GM13977 (cell line): ENCODE measurements at regions not wholly inside any gene's neighbourhood (a gene's known extent, or its start where the extent isn't known, plus 50 kb on each side); places are given as distances from the start of the nearest gene placed in this dataset.

ENCODE experiments used
- DNase-seq: peaks from one replicate; pipeline ENCODE4 v3.0.0; 2012; ENCODE audit warnings: low spot score
- CTCF ChIP-seq: IDR thresholded peaks from 2 replicates; pipeline ENCODE4 v1.5.1; 2012; ENCODE audit warnings: mild to moderate bottlenecking, control low read depth; ENCODE audit not compliant: insufficient read depth; ENCODE audit errors: extremely low read depth, missing control alignments
- in situ Hi-C: fragments of 300-500 bp; cut with MboI; formaldehyde crosslinking; loops from one replicate; pipeline ENCODE4 v1.12.0; 2022; ENCODE audit warnings: low sequenced_read_pairs, low pct_unique_long_range_greater_than_20kb, mixed read lengths, inconsistent platforms; ENCODE audit not compliant: unreplicated experiment

GRCh38 chr14:56902385-56902784, 92.1 kb upstream of the OTX2 start:
- DNase-seq: no peak
- TF ChIP-seq CTCF: no peak
- in situ Hi-C loops: no loop called here

- no peak for DNase-seq
- TF ChIP-seq CTCF: no peak
- in situ Hi-C loops: no loop called here
Measured at GRCh38 chr14:56900726-56901125, 90.4 kb upstream of the OTX2 start.

- in situ Hi-C loops: no loop called here
Measured at GRCh38 chr14:56899829-56900228, 89.5 kb upstream of the OTX2 start.

GRCh38 chr14:56896922-56897321, 86.6 kb upstream of the OTX2 start:
- DNase-seq: no peak
- in situ Hi-C loops: no loop called here
- no peak for TF ChIP-seq CTCF

More at GRCh38 chr14:56899829-56900228, 89.5 kb upstream of the OTX2 start:
- no peak for TF ChIP-seq CTCF
- DNase-seq: no peak

GRCh38 chr14:56896231-56896630, 86.0 kb upstream of the OTX2 start:
- DNase-seq: no peak
- in situ Hi-C loops: no loop called here
- TF ChIP-seq CTCF: no peak

GRCh38 chr14:56895154-56895553, 84.9 kb upstream of the OTX2 start:
- DNase-seq: no peak
- no peak for TF ChIP-seq CTCF
- in situ Hi-C loops: no loop called here

GRCh38 chr14:56894591-56894991, 84.3 kb upstream of the OTX2 start:
- in situ Hi-C loops: no loop called here
- no peak for DNase-seq
- TF ChIP-seq CTCF: no peak
